ENCODE measurements at regions not wholly inside any gene's neighbourhood (a gene's known extent, or its start where the extent isn't known, plus 50 kb on each side); places are given as distances from the start of the nearest gene placed in this dataset.
"Not testable (repeated sequence)": the region's sequence is repeated elsewhere in the genome, so short reads cannot be mapped to it uniquely, and the experiment has no call there.

DNA sequence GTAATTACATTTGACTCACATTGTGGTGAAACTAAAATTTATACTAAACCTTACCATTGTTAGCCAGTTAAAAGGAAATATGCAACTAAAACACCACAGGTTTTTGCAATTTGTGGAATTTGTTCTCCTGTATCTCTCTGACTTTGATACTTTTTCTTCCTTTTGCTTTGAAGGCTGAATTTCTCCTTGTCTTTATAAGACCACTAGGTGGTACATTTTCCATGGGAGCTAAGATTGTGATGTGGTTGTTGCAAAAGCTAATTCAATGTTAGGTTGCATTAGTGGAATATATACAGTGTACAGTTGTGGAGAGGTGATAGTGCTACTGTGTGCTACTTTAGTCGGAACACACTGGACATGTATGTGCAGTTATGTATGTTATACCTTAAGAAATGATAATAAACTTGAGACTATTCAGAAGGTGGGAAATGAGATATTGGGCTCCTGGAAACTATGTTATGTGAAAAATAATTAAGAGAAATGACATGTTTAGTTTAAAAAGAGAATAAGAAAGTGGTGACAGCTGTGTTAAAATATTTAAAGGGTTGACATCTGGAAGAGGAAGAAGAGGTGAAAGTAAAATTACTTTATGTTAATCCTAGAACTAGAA lies 70.3 kb downstream of the ARL9 start:
- DNase-seq, result no peak
- no peaks in the 10 kb centered on the region for H3K4me1 ChIP-seq
- intact Hi-C loops (cut with DNase I), result no loop called here
- ATAC-seq, result no peak
- H3K27ac ChIP-seq, result no peak overlapping the region
- WGBS, 2 donors, result 30 to 56% methylated on average over 1 of the region's 1 CpG
- no peaks in the 10 kb centered on the region for H3K36me3 ChIP-seq (replicated peaks in 1 of 2; ENCODE audit: insufficient read depth in 1 of 2, low read depth in 2 of 2)
- no peaks in the 10 kb centered on the region for H3K27me3 ChIP-seq
- no peaks in the 10 kb centered on the region for H3K9me3 ChIP-seq
- TF ChIP-seq POLR2A (IDR thresholded peaks at IDR 0.05), result no peak
- TF ChIP-seq, protein P1, sequence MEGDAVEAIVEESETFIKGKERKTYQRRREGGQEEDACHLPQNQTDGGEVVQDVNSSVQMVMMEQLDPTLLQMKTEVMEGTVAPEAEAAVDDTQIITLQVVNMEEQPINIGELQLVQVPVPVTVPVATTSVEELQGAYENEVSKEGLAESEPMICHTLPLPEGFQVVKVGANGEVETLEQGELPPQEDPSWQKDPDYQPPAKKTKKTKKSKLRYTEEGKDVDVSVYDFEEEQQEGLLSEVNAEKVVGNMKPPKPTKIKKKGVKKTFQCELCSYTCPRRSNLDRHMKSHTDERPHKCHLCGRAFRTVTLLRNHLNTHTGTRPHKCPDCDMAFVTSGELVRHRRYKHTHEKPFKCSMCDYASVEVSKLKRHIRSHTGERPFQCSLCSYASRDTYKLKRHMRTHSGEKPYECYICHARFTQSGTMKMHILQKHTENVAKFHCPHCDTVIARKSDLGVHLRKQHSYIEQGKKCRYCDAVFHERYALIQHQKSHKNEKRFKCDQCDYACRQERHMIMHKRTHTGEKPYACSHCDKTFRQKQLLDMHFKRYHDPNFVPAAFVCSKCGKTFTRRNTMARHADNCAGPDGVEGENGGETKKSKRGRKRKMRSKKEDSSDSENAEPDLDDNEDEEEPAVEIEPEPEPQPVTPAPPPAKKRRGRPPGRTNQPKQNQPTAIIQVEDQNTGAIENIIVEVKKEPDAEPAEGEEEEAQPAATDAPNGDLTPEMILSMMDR (IDR thresholded peaks at IDR 0.05), result peak in 3 of 7 experiments; percentile 16 to 34 (median 25)
- H3K4me3 ChIP-seq, result no peak overlapping the region

DNA sequence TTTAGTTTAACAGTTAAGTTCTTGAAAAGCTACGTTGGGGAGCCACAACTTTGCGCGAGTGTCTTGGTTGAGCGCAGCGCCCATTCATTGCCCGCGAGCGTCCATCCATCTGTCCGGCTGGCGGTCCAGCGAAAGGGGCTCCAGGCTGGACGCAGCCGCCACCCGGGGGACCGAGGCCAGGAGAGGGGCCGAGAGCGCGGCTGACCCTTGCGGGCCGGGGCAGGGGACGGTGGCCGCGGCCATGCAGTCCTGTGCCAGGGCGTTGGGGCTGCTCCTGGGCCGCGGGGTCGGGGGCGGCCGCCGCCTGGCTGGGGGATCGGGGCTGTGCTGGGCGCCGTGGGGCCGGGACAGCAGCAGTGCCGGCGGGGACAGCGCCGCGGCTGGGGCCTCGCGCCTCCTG lies 86.8 kb downstream of the ARL9 start:
- intact Hi-C loops (cut with DNase I); H3K36me3 ChIP-seq (replicated peaks in 1 of 2; ENCODE audit: insufficient read depth in 1 of 2, low read depth in 2 of 2): not testable (repeated sequence)

More for the DNA sequence above, 86.8 kb downstream of the ARL9 start:
- WGBS, 2 donors, result 41 to 52% methylated on average over 18 of the region's 41 CpGs
- H3K4me1 ChIP-seq, DNase-seq, H3K27ac ChIP-seq, H3K9me3 ChIP-seq, H3K27me3 ChIP-seq, ATAC-seq, H3K4me3 ChIP-seq: not testable (repeated sequence)

Data from body of pancreas (tissue), 4 donors.